Astrocyte of the cerebellum (primary cell): ENCODE measurements at regions not wholly inside any gene's neighbourhood (a gene's known extent, or its start where the extent isn't known, plus 50 kb on each side); places are given as distances from the start of the nearest gene placed in this dataset.

Source experiments
- DNase-seq: peaks from one replicate; pipeline ENCODE4 v3.0.0-alpha.2; 2011; ENCODE audit warnings: low read depth
- H3K4me3 ChIP-seq: 2 replicates; pipeline ENCODE4 v1.5.1; 2011; ENCODE audit warnings: mild to moderate bottlenecking, low read depth, low read length, moderate library complexity
- CTCF ChIP-seq: IDR thresholded peaks from 2 replicates; pipeline ENCODE4 v1.5.1; 2012; ENCODE audit warnings: low read length, low read depth, moderate library complexity, mild to moderate bottlenecking; ENCODE audit errors: missing control alignments
- in situ Hi-C: cut with HindIII; loops from 2 replicates; pipeline ENCODE4 v1.10.0; 2017; ENCODE audit warnings: low sequenced_read_pairs

GRCh38 chr6:100179576-100179975, 185.6 kb upstream of the MCHR2 start:
- DNase-seq: no peak
- in situ Hi-C loops: no loop called here
- TF ChIP-seq CTCF: no peak
- H3K4me3 ChIP-seq: no peak overlapping the region

- DNase-seq: no peak
- in situ Hi-C loops: no loop called here
- TF ChIP-seq CTCF: no peak
Observed at GRCh38 chr6:100177956-100178355, 183.9 kb upstream of the MCHR2 start.

GRCh38 chr6:100176951-100177710, 183.1 kb upstream of the MCHR2 start:
- no peak for DNase-seq
- no peak for TF ChIP-seq CTCF
- H3K4me3 ChIP-seq: no peak overlapping the region
- in situ Hi-C loops: no loop called here

More at GRCh38 chr6:100177956-100178355, 183.9 kb upstream of the MCHR2 start:
- H3K4me3 ChIP-seq: no peak overlapping the region

- peak; percentile 62 for TF ChIP-seq CTCF
- DNase-seq: peak; percentile 45
- H3K4me3 ChIP-seq: no peak overlapping the region
- in situ Hi-C loops: no loop called here
Observed at GRCh38 chr6:100176311-100176950, 182.4 kb upstream of the MCHR2 start.

GRCh38 chr6:100175814-100176310, 181.8 kb upstream of the MCHR2 start:
- peak; percentile 86 for DNase-seq
- no peak overlapping the region for H3K4me3 ChIP-seq
- TF ChIP-seq CTCF: no peak
- in situ Hi-C loops: no loop called here

DNA sequence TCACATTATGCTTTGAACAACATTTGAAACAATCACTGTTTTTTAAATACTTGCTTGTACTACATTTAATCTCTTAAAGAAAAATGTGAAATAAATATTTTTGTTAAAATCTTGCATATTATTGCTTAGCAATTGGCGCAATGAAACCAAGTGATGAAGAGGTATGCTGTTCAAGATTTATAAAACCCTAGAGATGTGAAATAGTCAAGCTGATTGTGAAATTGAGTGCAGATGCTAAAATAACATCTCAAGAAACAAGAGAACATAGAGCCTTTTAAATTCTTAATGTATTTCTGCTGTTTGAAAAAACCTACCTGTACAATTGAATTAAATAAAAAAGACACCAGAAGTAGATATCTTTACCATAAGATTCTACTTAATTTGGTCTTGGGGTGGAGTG, 179.2 kb upstream of the MCHR2 start:
- in situ Hi-C loops: no loop called here
- no peak for TF ChIP-seq CTCF
- no peak for DNase-seq
- no peak overlapping the region for H3K4me3 ChIP-seq
